ENCODE measurements at regions not wholly inside any gene's neighbourhood (a gene's known extent, or its start where the extent isn't known, plus 50 kb on each side); places are given as distances from the start of the nearest gene placed in this dataset.

DNA sequence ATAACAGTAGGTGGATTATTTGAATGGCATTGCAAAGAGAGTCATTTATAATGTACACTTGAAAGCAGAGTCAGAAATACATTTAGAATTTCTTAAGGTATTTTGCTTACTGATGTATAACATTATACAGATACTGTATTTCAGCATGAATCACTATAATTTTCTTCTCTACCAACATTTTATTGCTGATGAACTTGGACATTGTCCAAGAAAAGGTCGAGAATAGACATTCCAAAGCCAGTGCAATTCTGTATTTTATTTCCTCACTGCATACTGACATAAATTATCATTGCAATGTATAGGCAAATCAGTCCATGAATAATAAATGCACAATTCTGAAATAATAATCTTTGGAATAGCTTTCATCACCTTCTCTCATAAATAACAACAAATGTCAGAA, 1420.0 kb upstream of the EYS start:
- TF ChIP-seq POLR2A (IDR thresholded peaks at IDR 0.05; ENCODE audit: low read depth, low read length) (no peak), POLR2AphosphoS5 (IDR thresholded peaks at IDR 0.05; ENCODE audit: low read depth, low read length) (no peak), TAF1 (IDR thresholded peaks at IDR 0.05; ENCODE audit: low read depth, low read length) (no peak), SPI1 (IDR thresholded peaks at IDR 0.05; ENCODE audit: low read depth, low read length) (no peak), POU2F2 (IDR thresholded peaks at IDR 0.05; ENCODE audit: low read depth, low read length) (no peak)

Measured in GM12891 (cell line).